Endothelial cell of umbilical vein (primary cell): ENCODE measurements at regions not wholly inside any gene's neighbourhood (a gene's known extent, or its start where the extent isn't known, plus 50 kb on each side); places are given as distances from the start of the nearest gene placed in this dataset.

Experiments
- BruUV-seq: library from RNA; stranded (reverse); fragments of 400-500 nt; replicated peaks from 2 replicates; lab custom pipeline; 2021; lab: Mats Ljungman, UMichigan
- CTCF ChIA-PET: fragments of 300-600, 350-600 bp; sonication (Branson Sonifier 250); formaldehyde crosslinking; loops from one replicate; lab custom pipeline; 2021; ENCODE audit warnings: antibody characterized with exemption, inconsistent platforms; lab: Charles Lee
- POLR2A ChIA-PET: fragments of 300-600, 350-600 bp; sonication (Branson Sonifier 250); formaldehyde crosslinking; loops from one replicate; lab custom pipeline; 2021; ENCODE audit warnings: antibody characterized with exemption, inconsistent platforms; lab: Charles Lee
- DNase-seq: peaks from one replicate; pipeline ENCODE4 v3.0.0-alpha.2; 2011; ENCODE audit warnings: low read depth, low spot score
- FAIRE-seq: peaks from 2 replicates; lab custom pipeline; 2011; peaks lifted over from hg19 to GRCh38; lab: Jason Lieb, UNC
- H2AFZ ChIP-seq: 2 replicates; pipeline ENCODE4 v1.6.0; 2012; ENCODE audit warnings: low read depth, low read length, control low read depth, inconsistent platforms
- H3K27ac ChIP-seq: 2 replicates; pipeline ENCODE4 v1.5.1; 2011; ENCODE audit warnings: low read depth, mild to moderate bottlenecking, control low read depth, low read length, moderate library complexity; ENCODE audit not compliant: insufficient read depth
- H3K27me3 ChIP-seq, 2 experiments: 2 replicates each; pipeline versions ENCODE4 v1.6.0 to v1.6.1; 2011; ENCODE audit warnings: low read length in 2 of 2, mixed read lengths in 1 of 2; ENCODE audit not compliant: control insufficient read depth in 2 of 2, insufficient read depth in 2 of 2
- H3K36me3 ChIP-seq, 2 experiments: 2 replicates in 1 of 2; 3 replicates in 1 of 2; pipeline ENCODE4 v1.5.1; 2011; ENCODE audit warnings: low read length in 2 of 2, mild to moderate bottlenecking in 1 of 2, moderate library complexity in 1 of 2; ENCODE audit not compliant: control insufficient read depth in 2 of 2, insufficient read depth in 2 of 2; ENCODE audit errors: extremely low read depth in 1 of 2
- H3K4me1 ChIP-seq: 3 replicates; pipeline ENCODE4 v1.5.1; 2011; ENCODE audit warnings: mild to moderate bottlenecking, low read length; ENCODE audit not compliant: control insufficient read depth, insufficient read depth; ENCODE audit errors: extremely low read depth
- H3K4me2 ChIP-seq: 2 replicates; pipeline ENCODE4 v1.6.1; 2011; ENCODE audit warnings: low read length, control low read depth, mixed read lengths; ENCODE audit not compliant: insufficient read depth
- H3K4me3 ChIP-seq, 3 experiments: fragments of 200-600 bp in 1 of 3; sonication (generic), shearing (Covaris generic) in 1 of 3; replicated peaks in 1 of 3; 2 replicates each; pipeline ENCODE4 v1.5.1; 2011 to 2016; ENCODE audit warnings: control low read depth in 3 of 3, low read length in 3 of 3, mild to moderate bottlenecking in 2 of 3, inconsistent platforms in 1 of 3, low read depth in 1 of 3, moderate library complexity in 1 of 3; ENCODE audit not compliant: insufficient read depth in 1 of 3
- H3K79me2 ChIP-seq: 2 replicates; pipeline ENCODE4 v1.6.0; 2012; ENCODE audit warnings: low read length, inconsistent platforms; ENCODE audit not compliant: control insufficient read depth, insufficient read depth
- H3K9ac ChIP-seq: replicated peaks from 2 replicates; pipeline ENCODE3; 2011; ENCODE audit warnings: low read length, control low read depth; ENCODE audit not compliant: insufficient read depth; ENCODE audit errors: extremely low read depth
- H3K9me1 ChIP-seq: replicated peaks from 3 replicates; pipeline ENCODE4 v1.6.0; 2011; ENCODE audit warnings: mild to moderate bottlenecking, low read length; ENCODE audit not compliant: control insufficient read depth, insufficient read depth; ENCODE audit errors: extremely low read depth
- H3K9me3 ChIP-seq: replicated peaks from 2 replicates; pipeline ENCODE4 v1.5.1; 2012; ENCODE audit warnings: low read length, inconsistent platforms; ENCODE audit not compliant: control insufficient read depth, insufficient read depth
- H4K20me1 ChIP-seq: replicated peaks from 2 replicates; pipeline ENCODE3; 2011; ENCODE audit warnings: mild to moderate bottlenecking, low read length; ENCODE audit not compliant: control insufficient read depth, insufficient read depth; ENCODE audit errors: extremely low read depth
- EZH2 ChIP-seq: IDR thresholded peaks from 2 replicates; pipeline ENCODE4 v1.6.1; 2012; ENCODE audit warnings: borderline replicate concordance, low read depth, mild to moderate bottlenecking, moderate library complexity, low read length, inconsistent platforms; ENCODE audit not compliant: severe bottlenecking
- FOS ChIP-seq: IDR thresholded peaks from 2 replicates; pipeline ENCODE4 v1.6.1; 2011; ENCODE audit warnings: mild to moderate bottlenecking, low read length, moderate library complexity, borderline replicate concordance; ENCODE audit not compliant: insufficient read depth
- GATA2 ChIP-seq: IDR thresholded peaks from 2 replicates; pipeline ENCODE4 v1.7.0; 2011; ENCODE audit warnings: low read depth, mild to moderate bottlenecking, moderate library complexity, mixed read lengths, low read length; ENCODE audit not compliant: insufficient read length, insufficient read depth
- JUN ChIP-seq: IDR thresholded peaks from 2 replicates; pipeline ENCODE4 v1.6.1; 2011; ENCODE audit warnings: borderline replicate concordance, low read depth; ENCODE audit not compliant: insufficient read length, insufficient read depth
- MYC ChIP-seq: IDR thresholded peaks from one replicate; pipeline ENCODE4 v1.6.1; 2011; ENCODE audit warnings: mild to moderate bottlenecking, low read depth, low read length
- POLR2A ChIP-seq: IDR thresholded peaks from 2 replicates; pipeline ENCODE4 v1.6.1; 2012; ENCODE audit warnings: low read depth, mild to moderate bottlenecking, control low read depth, low read length
- POLR2AphosphoS5 ChIP-seq: IDR thresholded peaks from 2 replicates; pipeline ENCODE4 v1.6.1; 2012; ENCODE audit warnings: low read depth, mild to moderate bottlenecking, control low read depth, low read length, moderate library complexity; ENCODE audit not compliant: insufficient read depth
- dilution Hi-C: fragments of 300-500 bp; cut with MboI; formaldehyde crosslinking; loops from one replicate; pipeline ENCODE4 v1.15.0; 2019; ENCODE audit warnings: low sequenced_read_pairs; ENCODE audit not compliant: extremely low pct_ligation_motif_present
- intact Hi-C: fragments of 100-400 bp; cut with micrococcal nuclease; formaldehyde crosslinking; loops from one replicate; pipeline ENCODE4 v1.10.0; 2022
- TF ChIP-seq, protein P1 (sequence below), 2 donors: IDR thresholded peaks; 1 replicate in 1 of 2; 2 replicates in 1 of 2; pipeline ENCODE4 v1.5.1; 2011; ENCODE audit warnings: low read length in 2 of 2, mild to moderate bottlenecking in 2 of 2, moderate library complexity in 2 of 2, control low read depth in 1 of 2, inconsistent platforms in 1 of 2, low read depth in 1 of 2; ENCODE audit not compliant: insufficient read depth in 1 of 2; ENCODE audit errors: extremely low read depth in 1 of 2
- TF ChIP-seq, protein P2 (sequence below): IDR thresholded peaks from 2 replicates; pipeline ENCODE4 v1.6.1; 2011; ENCODE audit not compliant: insufficient read depth, insufficient read length

DNA sequence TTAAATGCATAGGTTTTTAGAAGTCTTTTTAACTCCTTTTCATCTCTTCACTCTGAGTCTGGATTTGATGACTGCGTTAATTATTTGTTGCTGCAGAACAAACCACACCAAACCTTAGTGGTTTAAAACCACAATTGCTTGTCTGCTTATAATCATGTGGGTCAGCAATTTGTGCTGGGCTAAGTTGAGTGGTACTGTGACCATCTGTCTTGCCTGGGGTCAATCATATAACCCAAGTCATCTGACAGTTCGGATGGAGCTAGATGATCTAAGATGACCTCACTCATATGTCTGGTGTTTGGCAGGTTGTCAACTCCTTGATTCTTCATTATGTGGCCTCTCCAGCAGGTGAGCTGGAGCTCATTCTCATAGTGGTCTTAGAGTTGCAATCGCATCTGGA lies 219.1 kb upstream of the ELAVL2 start:
- intact Hi-C loops (no loop called here), dilution Hi-C loops (no loop called here)
- Histone ChIP-seq H3K27me3 (no peaks in the 10 kb centered on the region), H3K27ac (no peak overlapping the region), H4K20me1 (no peaks in the 10 kb centered on the region), H3K4me1 (no peaks in the 10 kb centered on the region), H3K36me3 (no peaks in the 10 kb centered on the region), H2AFZ (no peak overlapping the region), H3K9ac (no peak overlapping the region), H3K79me2 (no peaks in the 10 kb centered on the region), H3K9me3 (peaks cover 2% of the 10 kb centered on the region), H3K9me1 (no peaks in the 10 kb centered on the region), H3K4me3 (no peak overlapping the region), H3K4me2 (no peak overlapping the region)
- FAIRE-seq (no peak), DNase-seq (no peak)
- POLR2A ChIA-PET, result no interaction called here
- no peak for TF ChIP-seq POLR2A
- no peak for TF ChIP-seq POLR2AphosphoS5
- TF ChIP-seq, protein P1, sequence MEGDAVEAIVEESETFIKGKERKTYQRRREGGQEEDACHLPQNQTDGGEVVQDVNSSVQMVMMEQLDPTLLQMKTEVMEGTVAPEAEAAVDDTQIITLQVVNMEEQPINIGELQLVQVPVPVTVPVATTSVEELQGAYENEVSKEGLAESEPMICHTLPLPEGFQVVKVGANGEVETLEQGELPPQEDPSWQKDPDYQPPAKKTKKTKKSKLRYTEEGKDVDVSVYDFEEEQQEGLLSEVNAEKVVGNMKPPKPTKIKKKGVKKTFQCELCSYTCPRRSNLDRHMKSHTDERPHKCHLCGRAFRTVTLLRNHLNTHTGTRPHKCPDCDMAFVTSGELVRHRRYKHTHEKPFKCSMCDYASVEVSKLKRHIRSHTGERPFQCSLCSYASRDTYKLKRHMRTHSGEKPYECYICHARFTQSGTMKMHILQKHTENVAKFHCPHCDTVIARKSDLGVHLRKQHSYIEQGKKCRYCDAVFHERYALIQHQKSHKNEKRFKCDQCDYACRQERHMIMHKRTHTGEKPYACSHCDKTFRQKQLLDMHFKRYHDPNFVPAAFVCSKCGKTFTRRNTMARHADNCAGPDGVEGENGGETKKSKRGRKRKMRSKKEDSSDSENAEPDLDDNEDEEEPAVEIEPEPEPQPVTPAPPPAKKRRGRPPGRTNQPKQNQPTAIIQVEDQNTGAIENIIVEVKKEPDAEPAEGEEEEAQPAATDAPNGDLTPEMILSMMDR (IDR thresholded peaks at IDR 0.05; ENCODE audit: extremely low read depth in 1 of 2, insufficient read depth in 1 of 2, low read depth in 1 of 2, low read length in 2 of 2), result no peak
- no peak for TF ChIP-seq GATA2
- no peak for TF ChIP-seq JUN
- TF ChIP-seq, protein P2, sequence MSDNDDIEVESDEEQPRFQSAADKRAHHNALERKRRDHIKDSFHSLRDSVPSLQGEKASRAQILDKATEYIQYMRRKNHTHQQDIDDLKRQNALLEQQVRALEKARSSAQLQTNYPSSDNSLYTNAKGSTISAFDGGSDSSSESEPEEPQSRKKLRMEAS, result no peak
- no peak for TF ChIP-seq FOS
- no peak for TF ChIP-seq MYC
- no peak for TF ChIP-seq EZH2
- no TSS peak for BruUV-seq
- CTCF ChIA-PET, result no interaction called here
